Activated CD8-positive, alpha-beta T cell treated with anti-CD3 and anti-CD28 coated beads for 36 hours (primary cell): ENCODE measurements at regions not wholly inside any gene's neighbourhood (a gene's known extent, or its start where the extent isn't known, plus 50 kb on each side); places are given as distances from the start of the nearest gene placed in this dataset.

ENCODE experiments used
- ATAC-seq: fragments of 200-7000 bp; cut with Tn5 transposase; one replicate; pipeline ENCODE4 v1.10.0; 2021; ENCODE audit warnings: mild to moderate bottlenecking, moderate library complexity
- CTCF ChIA-PET: fragments of 350-600 bp; sonication (Branson Sonifier 250); formaldehyde crosslinking; loops from one replicate; lab custom pipeline; 2021; ENCODE audit warnings: antibody characterized with exemption; lab: Charles Lee
- POLR2A ChIA-PET: fragments of 350-600 bp; sonication (Branson Sonifier 250); formaldehyde crosslinking; loops from one replicate; lab custom pipeline; 2021; ENCODE audit warnings: antibody characterized with exemption; lab: Charles Lee
- DNase-seq: peaks from one replicate; pipeline ENCODE4 v3.0.0-alpha.2; 2020
- H3K27ac Mint-ChIP-seq: one replicate; pipeline ENCODE4 v1.8.0; 2021; ENCODE audit warnings: mild to moderate bottlenecking, mixed read lengths
- H3K27me3 Mint-ChIP-seq: one replicate; pipeline ENCODE4 v1.8.0; 2021; ENCODE audit warnings: mixed read lengths
- H3K36me3 Mint-ChIP-seq: one replicate; pipeline ENCODE4 v1.8.0; 2021; ENCODE audit warnings: low read depth, mixed read lengths
- H3K4me1 Mint-ChIP-seq: one replicate; pipeline ENCODE4 v1.8.0; 2021; ENCODE audit warnings: low read depth, mixed read lengths
- H3K4me3 Mint-ChIP-seq: one replicate; pipeline ENCODE4 v1.8.0; 2021; ENCODE audit warnings: mild to moderate bottlenecking, moderate library complexity, mixed read lengths
- H3K9me3 Mint-ChIP-seq: one replicate; pipeline ENCODE4 v1.8.0; 2021; ENCODE audit warnings: mixed read lengths
- intact Hi-C: fragments of 100-400 bp; cut with micrococcal nuclease; formaldehyde crosslinking; loops from one replicate; pipeline ENCODE4 v1.10.0; 2022
- TF ChIP-seq, protein P1 (sequence below): fragments of 200-600 bp; IDR thresholded peaks from one replicate; pipeline ENCODE4 v1.8.0; 2022; ENCODE audit warnings: antibody characterized with exemption, mild to moderate bottlenecking

GRCh38 chr3:34377961-34378360 lies 579.5 kb downstream of the PDCD6IP start:
- ChIA-PET POLR2A (no interaction called here), CTCF (no interaction called here)
- no peak for ATAC-seq
- H3K4me3 Mint-ChIP-seq: no peak overlapping the region
- no peaks in the 10 kb centered on the region for H3K9me3 Mint-ChIP-seq
- no peak for DNase-seq
- H3K27ac Mint-ChIP-seq: no peak overlapping the region
- intact Hi-C loops: no loop called here
- no peaks in the 10 kb centered on the region for H3K4me1 Mint-ChIP-seq
- no peaks in the 10 kb centered on the region for H3K27me3 Mint-ChIP-seq
- TF ChIP-seq, protein P1, sequence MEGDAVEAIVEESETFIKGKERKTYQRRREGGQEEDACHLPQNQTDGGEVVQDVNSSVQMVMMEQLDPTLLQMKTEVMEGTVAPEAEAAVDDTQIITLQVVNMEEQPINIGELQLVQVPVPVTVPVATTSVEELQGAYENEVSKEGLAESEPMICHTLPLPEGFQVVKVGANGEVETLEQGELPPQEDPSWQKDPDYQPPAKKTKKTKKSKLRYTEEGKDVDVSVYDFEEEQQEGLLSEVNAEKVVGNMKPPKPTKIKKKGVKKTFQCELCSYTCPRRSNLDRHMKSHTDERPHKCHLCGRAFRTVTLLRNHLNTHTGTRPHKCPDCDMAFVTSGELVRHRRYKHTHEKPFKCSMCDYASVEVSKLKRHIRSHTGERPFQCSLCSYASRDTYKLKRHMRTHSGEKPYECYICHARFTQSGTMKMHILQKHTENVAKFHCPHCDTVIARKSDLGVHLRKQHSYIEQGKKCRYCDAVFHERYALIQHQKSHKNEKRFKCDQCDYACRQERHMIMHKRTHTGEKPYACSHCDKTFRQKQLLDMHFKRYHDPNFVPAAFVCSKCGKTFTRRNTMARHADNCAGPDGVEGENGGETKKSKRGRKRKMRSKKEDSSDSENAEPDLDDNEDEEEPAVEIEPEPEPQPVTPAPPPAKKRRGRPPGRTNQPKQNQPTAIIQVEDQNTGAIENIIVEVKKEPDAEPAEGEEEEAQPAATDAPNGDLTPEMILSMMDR: no peak
- H3K36me3 Mint-ChIP-seq: no peaks in the 10 kb centered on the region

DNA sequence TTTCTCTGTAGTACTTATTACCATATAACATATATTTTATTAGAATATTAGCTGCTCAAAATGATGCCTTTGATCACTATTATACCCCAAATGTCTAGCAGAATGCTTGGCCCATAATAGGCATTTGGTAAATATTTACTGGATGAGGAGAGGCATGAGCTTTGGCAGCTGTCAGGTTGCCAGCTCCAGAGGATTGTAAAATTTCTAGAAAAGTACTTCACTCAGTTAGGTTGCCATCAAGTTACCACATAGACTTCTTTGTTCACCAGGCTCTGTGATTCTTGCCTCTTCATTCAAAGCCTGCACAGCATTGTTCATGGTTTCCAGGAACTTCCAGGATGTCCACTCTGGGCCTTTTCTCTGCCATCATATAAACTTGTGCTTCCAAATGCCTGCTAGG lies 582.8 kb downstream of the PDCD6IP start:
- Mint-ChIP-seq H3K4me1 (no peaks in the 10 kb centered on the region), H3K36me3 (no peaks in the 10 kb centered on the region), H3K4me3 (no peak overlapping the region), H3K27ac (no peak overlapping the region), H3K27me3 (no peaks in the 10 kb centered on the region), H3K9me3 (no peaks in the 10 kb centered on the region)
- CTCF ChIA-PET: no interaction called here
- intact Hi-C loops: no loop called here
- ATAC-seq: no peak
- no peak for DNase-seq
- TF ChIP-seq, protein P1: no peak
- POLR2A ChIA-PET: no interaction called here

DNA sequence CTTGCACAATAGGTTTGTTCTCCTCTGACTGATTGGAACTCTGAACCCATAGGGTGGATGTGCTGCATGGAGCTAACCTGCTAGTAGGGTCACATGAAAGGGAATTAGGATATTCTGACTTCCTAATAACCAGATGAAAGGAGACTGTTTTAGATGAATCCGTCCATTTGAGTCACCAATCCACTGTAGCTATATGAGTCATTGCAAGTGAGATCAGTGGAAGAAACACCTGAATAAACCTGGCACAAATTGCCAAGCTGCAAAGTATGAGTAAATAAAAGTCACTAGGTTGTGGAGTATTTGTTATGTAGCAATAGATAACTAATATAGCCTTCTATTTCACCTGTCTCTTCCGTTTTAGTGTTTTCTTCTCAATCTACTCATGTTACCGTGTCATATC lies 584.4 kb downstream of the PDCD6IP start:
- intact Hi-C loops: no loop called here
- Mint-ChIP-seq H3K9me3 (no peaks in the 10 kb centered on the region), H3K4me3 (no peak overlapping the region), H3K27ac (no peak overlapping the region), H3K36me3 (no peaks in the 10 kb centered on the region), H3K27me3 (no peaks in the 10 kb centered on the region), H3K4me1 (no peaks in the 10 kb centered on the region)
- ChIA-PET POLR2A (no interaction called here), CTCF (no interaction called here)
- ATAC-seq (no peak), DNase-seq (no peak)
- TF ChIP-seq, protein P1: no peak

DNA sequence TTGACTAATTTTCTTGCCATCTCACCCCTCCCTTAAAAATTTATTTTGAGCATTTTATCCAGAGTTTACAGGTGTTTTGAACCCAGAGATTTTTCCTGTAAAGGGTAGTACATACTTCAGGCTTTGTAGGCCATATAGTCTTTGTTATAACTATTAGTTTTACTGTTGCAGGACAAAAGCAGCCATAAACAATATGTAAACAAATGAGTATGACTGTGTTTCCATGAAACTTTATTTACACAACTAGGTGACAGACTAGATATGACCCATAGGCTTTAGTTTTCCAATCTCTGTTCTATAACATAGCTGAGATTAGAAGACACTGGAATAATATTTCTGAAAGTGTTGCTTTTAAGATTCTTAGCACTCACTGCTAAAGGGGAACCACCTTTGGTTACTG lies 587.9 kb downstream of the PDCD6IP start:
- intact Hi-C loops: no loop called here
- no peaks in the 10 kb centered on the region for H3K27me3 Mint-ChIP-seq
- CTCF ChIA-PET: interaction anchor here (0.9 kb wide), 1 partner anchor 503 kb away, joined by 4 read pairs; no protein-coding TSS in a partner anchor
- ATAC-seq (no peak), DNase-seq (no peak)
- H3K4me3 Mint-ChIP-seq: no peak overlapping the region
- no peaks in the 10 kb centered on the region for H3K9me3 Mint-ChIP-seq
- no peaks in the 10 kb centered on the region for H3K36me3 Mint-ChIP-seq
- POLR2A ChIA-PET: no interaction called here
- no peak overlapping the region for H3K27ac Mint-ChIP-seq
- no peaks in the 10 kb centered on the region for H3K4me1 Mint-ChIP-seq
- TF ChIP-seq, protein P1: no peak

DNA sequence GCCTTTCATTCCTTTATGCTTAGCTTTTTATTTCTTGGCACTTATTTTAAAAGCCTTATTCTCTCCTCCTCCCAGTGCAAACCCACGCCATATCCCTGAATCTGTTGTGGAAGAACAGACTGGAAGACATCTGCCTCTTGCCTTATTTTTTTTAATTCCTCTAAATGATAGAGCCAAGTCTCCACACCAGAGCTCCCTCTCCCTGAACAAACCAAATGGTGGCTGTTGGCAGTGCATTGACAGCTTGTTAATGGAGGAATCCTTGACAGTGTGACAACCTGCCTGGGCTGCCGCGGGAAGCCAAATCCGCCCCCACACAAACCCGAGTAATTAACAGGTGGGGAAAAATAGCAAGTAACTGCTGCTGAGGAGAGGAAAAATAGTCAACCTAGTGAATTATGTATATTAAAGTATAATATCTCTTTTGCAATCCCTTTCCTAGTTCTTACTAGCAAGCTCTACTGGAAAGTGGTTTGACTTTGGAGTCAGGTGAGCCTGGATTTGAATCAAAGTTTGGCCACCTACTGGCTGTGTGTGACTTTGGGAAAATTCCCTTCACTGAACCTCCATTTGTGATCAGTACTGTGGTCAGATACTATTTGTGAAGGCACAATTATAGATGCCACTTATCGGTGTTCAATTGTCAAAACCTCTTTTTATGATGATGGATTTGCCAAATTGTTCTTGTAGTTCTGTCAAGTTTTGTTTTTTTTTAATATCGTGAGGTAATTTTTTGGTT lies 589.6 kb downstream of the PDCD6IP start:
- ChIA-PET POLR2A (interaction anchor here (0.7 kb wide), 1 partner anchor 144 kb away, joined by 3 read pairs; no protein-coding TSS in a partner anchor), CTCF (no interaction called here)
- Mint-ChIP-seq H3K4me1 (no peaks in the 10 kb centered on the region), H3K27ac (no peak overlapping the region), H3K9me3 (no peaks in the 10 kb centered on the region), H3K4me3 (no peak overlapping the region), H3K27me3 (no peaks in the 10 kb centered on the region), H3K36me3 (no peaks in the 10 kb centered on the region)
- DNase-seq: no peak
- ATAC-seq: no peak
- TF ChIP-seq, protein P1: no peak
- intact Hi-C loops: no loop called here
